AG04450 (cell line): ENCODE measurements at regions not wholly inside any gene's neighbourhood (a gene's known extent, or its start where the extent isn't known, plus 50 kb on each side); places are given as distances from the start of the nearest gene placed in this dataset.
"Not testable (repeated sequence)": the region's sequence is repeated elsewhere in the genome, so short reads cannot be mapped to it uniquely, and the experiment has no call there.

Experiments
- CTCF ChIA-PET: fragments of 300-600, 350-600 bp; formaldehyde crosslinking; extraction: SDS; loops from one replicate; lab custom pipeline; 2022; ENCODE audit warnings: antibody characterized with exemption, inconsistent platforms; lab: Charles Lee
- POLR2A ChIA-PET: fragments of 350-600 bp; formaldehyde crosslinking; extraction: SDS; loops from one replicate; lab custom pipeline; 2021; ENCODE audit warnings: antibody characterized with exemption, inconsistent platforms; lab: Yijun Ruan, JAX
- DNase-seq: peaks from one replicate; pipeline ENCODE4 v3.0.0-alpha.2; 2011; ENCODE audit warnings: low read depth, low spot score
- H3K27ac ChIP-seq: one replicate; pipeline ENCODE4 v1.5.1; 2012; ENCODE audit warnings: low read depth, low read length, control low read depth
- H3K27me3 ChIP-seq: one replicate; pipeline ENCODE4 v1.6.0; 2012; ENCODE audit warnings: low read length; ENCODE audit not compliant: control insufficient read depth, insufficient read depth
- H3K4me3 ChIP-seq: 2 replicates; pipeline ENCODE4 v1.5.1; 2011; ENCODE audit warnings: mild to moderate bottlenecking, low read depth, low read length, control low read depth
- H3K9me3 ChIP-seq: 2 replicates; pipeline ENCODE4 v1.5.1; 2012; ENCODE audit warnings: low read length; ENCODE audit not compliant: control insufficient read depth, insufficient read depth
- CTCF ChIP-seq: IDR thresholded peaks from 2 replicates; pipeline ENCODE4 v1.5.1; 2011; ENCODE audit warnings: low read depth, low read length, control low read depth, inconsistent platforms

- DNase-seq, result no peak
- no peaks in the 10 kb centered on the region for H3K27me3 ChIP-seq
- CTCF ChIA-PET, result interaction anchor here (0.7 kb wide), 1 partner anchor 178 kb away, joined by 3 read pairs; no protein-coding TSS in a partner anchor
- H3K9me3 ChIP-seq, result no peaks in the 10 kb centered on the region; the same call in 1 of the 2 replicates
- no peak overlapping the region for H3K27ac ChIP-seq
- no peak overlapping the region for H3K4me3 ChIP-seq
- no peak for TF ChIP-seq CTCF
- POLR2A ChIA-PET, result no interaction called here
These were observed 343.5 kb downstream of the NEK10 start for GRCh38 chr3:27025718-27026117.

GRCh38 chr3:27031476-27031875, 337.7 kb downstream of the NEK10 start:
- H3K27ac ChIP-seq, result no peak overlapping the region
- H3K4me3 ChIP-seq, result no peak overlapping the region
- ChIA-PET CTCF (no interaction called here), POLR2A (no interaction called here)
- H3K9me3 ChIP-seq, result no peaks in the 10 kb centered on the region; the same call in 1 of the 2 replicates
- no peak for DNase-seq
- no peak for TF ChIP-seq CTCF
- no peaks in the 10 kb centered on the region for H3K27me3 ChIP-seq

- Histone ChIP-seq H3K27me3 (no peaks in the 10 kb centered on the region), H3K9me3 (no peaks in the 10 kb centered on the region; the same call in 1 of the 2 replicates), H3K4me3 (no peak overlapping the region), H3K27ac (no peak overlapping the region)
- ChIA-PET POLR2A (no interaction called here), CTCF (no interaction called here)
- DNase-seq, result no peak
- no peak for TF ChIP-seq CTCF
These were observed 334.9 kb downstream of the NEK10 start for GRCh38 chr3:27034255-27034654.

- DNase-seq, result no peak
- H3K27ac ChIP-seq, result no peak overlapping the region
- CTCF ChIA-PET, result no interaction called here
- no peak overlapping the region for H3K4me3 ChIP-seq
- POLR2A ChIA-PET, result no interaction called here
- no peaks in the 10 kb centered on the region for H3K27me3 ChIP-seq
- no peaks in the 10 kb centered on the region for H3K9me3 ChIP-seq
- TF ChIP-seq CTCF, result no peak
These were observed 328.5 kb downstream of the NEK10 start for GRCh38 chr3:27040674-27041073.

- CTCF ChIA-PET, H3K27ac ChIP-seq, POLR2A ChIA-PET, H3K4me3 ChIP-seq, H3K9me3 ChIP-seq, H3K27me3 ChIP-seq, DNase-seq: not testable (repeated sequence)
These were observed 326.6 kb downstream of the NEK10 start for GRCh38 chr3:27042541-27042940.

- POLR2A ChIA-PET, result no interaction called here
- Histone ChIP-seq H3K27me3 (no peaks in the 10 kb centered on the region), H3K4me3 (no peak overlapping the region), H3K9me3 (no peaks in the 10 kb centered on the region), H3K27ac (no peak overlapping the region)
- CTCF ChIA-PET, result no interaction called here
- no peak for DNase-seq
- no peak for TF ChIP-seq CTCF
These were observed 325.7 kb downstream of the NEK10 start for GRCh38 chr3:27043328-27043955.
